ENCODE measurements at regions not wholly inside any gene's neighbourhood (a gene's known extent, or its start where the extent isn't known, plus 50 kb on each side); places are given as distances from the start of the nearest gene placed in this dataset.

- TF ChIP-seq CTCF (IDR thresholded peaks at IDR 0.05) = no peak
- TF ChIP-seq POLR2A (IDR thresholded peaks at IDR 0.05) = no peak
Observed at GRCh38 chr18:2150566-2150965, 420.7 kb downstream of the METTL4 start.

All from breast epithelium (tissue), 3 donors.